H9 (cell line): ENCODE measurements at regions not wholly inside any gene's neighbourhood (a gene's known extent, or its start where the extent isn't known, plus 50 kb on each side); places are given as distances from the start of the nearest gene placed in this dataset.

Source experiments
- DNase-seq: peaks from one replicate; pipeline ENCODE4 v3.0.0-alpha.2; 2017
- H2AFZ ChIP-seq: one replicate; pipeline ENCODE4 v1.6.1; 2013; ENCODE audit warnings: mild to moderate bottlenecking, low read length, control low read depth, moderate library complexity
- H2AK5ac ChIP-seq: 2 replicates; pipeline ENCODE4 v1.6.1; 2013; ENCODE audit warnings: low read length, control low read depth, mixed read lengths; ENCODE audit not compliant: insufficient read length
- H2BK120ac ChIP-seq: one replicate; pipeline ENCODE4 v1.6.1; 2013; ENCODE audit warnings: low read depth, mild to moderate bottlenecking, low read length, control low read depth, inconsistent platforms; ENCODE audit not compliant: poor library complexity, severe bottlenecking
- H2BK12ac ChIP-seq: 2 replicates; pipeline ENCODE4 v1.6.1; 2013; ENCODE audit warnings: low read length, control low read depth, mixed read lengths, low read depth; ENCODE audit not compliant: insufficient read length
- H2BK15ac ChIP-seq: 2 replicates; pipeline ENCODE4 v1.6.1; 2013; ENCODE audit warnings: low read depth, low read length, control low read depth
- H2BK20ac ChIP-seq: one replicate; pipeline ENCODE4 v1.6.1; 2013; ENCODE audit warnings: low read depth, mild to moderate bottlenecking, low read length, control low read depth, inconsistent platforms; ENCODE audit not compliant: poor library complexity, severe bottlenecking
- H2BK5ac ChIP-seq: 2 replicates; pipeline ENCODE4 v1.6.1; 2013; ENCODE audit warnings: low read length, control low read depth, mixed read lengths; ENCODE audit not compliant: insufficient read length
- H3K14ac ChIP-seq: 2 replicates; pipeline ENCODE4 v1.6.1; 2013; ENCODE audit warnings: low read length, control low read depth; ENCODE audit not compliant: insufficient read depth
- H3K18ac ChIP-seq: 2 replicates; pipeline ENCODE4 v1.6.1; 2013; ENCODE audit warnings: low read depth, mild to moderate bottlenecking, mixed read lengths, low read length, control low read depth; ENCODE audit not compliant: insufficient read length
- H3K23ac ChIP-seq: 2 replicates; pipeline ENCODE4 v1.6.1; 2013; ENCODE audit warnings: low read length, control low read depth, mixed read lengths, low read depth; ENCODE audit not compliant: insufficient read length
- H3K23me2 ChIP-seq: 2 replicates; pipeline ENCODE4 v1.6.1; 2013; ENCODE audit warnings: low read depth, mild to moderate bottlenecking, mixed read lengths, low read length, control low read depth; ENCODE audit not compliant: insufficient read length, poor library complexity, severe bottlenecking
- H3K27ac ChIP-seq: 2 replicates; pipeline ENCODE4 v1.5.1; 2013; ENCODE audit warnings: low read length, control low read depth, mixed read lengths, low read depth; ENCODE audit not compliant: insufficient read length
- H3K27me3 ChIP-seq: 2 replicates; pipeline ENCODE4 v1.6.1; 2013; ENCODE audit warnings: low read length, control low read depth, inconsistent platforms; ENCODE audit not compliant: insufficient read depth
- H3K4ac ChIP-seq: 2 replicates; pipeline ENCODE4 v1.6.1; 2013; ENCODE audit warnings: low read depth, mild to moderate bottlenecking, control low read depth, inconsistent platforms, low read length, moderate library complexity
- H3K4me1 ChIP-seq: 2 replicates; pipeline ENCODE4 v1.6.1; 2013; ENCODE audit warnings: low read length, control low read depth, inconsistent platforms; ENCODE audit not compliant: insufficient read depth
- H3K4me2 ChIP-seq: 2 replicates; pipeline ENCODE4 v1.6.1; 2013; ENCODE audit warnings: low read length, control low read depth, mixed read lengths; ENCODE audit not compliant: insufficient read length, insufficient read depth
- H3K56ac ChIP-seq: 2 replicates; pipeline ENCODE4 v1.6.1; 2013; ENCODE audit warnings: low read depth, mild to moderate bottlenecking, mixed read lengths, low read length, control low read depth; ENCODE audit not compliant: insufficient read length
- H3K79me1 ChIP-seq: 2 replicates; pipeline ENCODE4 v1.6.1; 2013; ENCODE audit warnings: low read depth, mild to moderate bottlenecking, moderate library complexity, low read length, control low read depth, inconsistent platforms; ENCODE audit not compliant: insufficient read depth, poor library complexity, severe bottlenecking
- H3K79me2 ChIP-seq: 2 replicates; pipeline ENCODE4 v1.6.1; 2013; ENCODE audit warnings: low read length, control low read depth, inconsistent platforms; ENCODE audit not compliant: insufficient read depth
- H3K9ac ChIP-seq: 2 replicates; pipeline ENCODE4 v1.6.1; 2013; ENCODE audit warnings: low read length, control low read depth, mixed read lengths; ENCODE audit not compliant: insufficient read length; ENCODE audit errors: extremely low read depth
- H3K9me3 ChIP-seq: one replicate; pipeline ENCODE4 v1.6.1; 2013; ENCODE audit warnings: low read depth, low read length, inconsistent platforms; ENCODE audit not compliant: control insufficient read depth
- H3T11ph ChIP-seq: one replicate; pipeline ENCODE4 v1.6.1; 2013; ENCODE audit warnings: mild to moderate bottlenecking, low read length, control low read depth, inconsistent platforms
- H4K20me1 ChIP-seq: one replicate; pipeline ENCODE4 v1.6.1; 2013; ENCODE audit not compliant: control insufficient read depth, insufficient read length, insufficient read depth
- H4K5ac ChIP-seq: 2 replicates; pipeline ENCODE4 v1.6.1; 2013; ENCODE audit warnings: low read depth, mild to moderate bottlenecking, mixed read lengths, low read length, control low read depth; ENCODE audit not compliant: insufficient read length
- H4K8ac ChIP-seq: replicated peaks from 2 replicates; pipeline ENCODE4 v1.6.1; 2013; ENCODE audit warnings: low read length, control low read depth, mixed read lengths, low read depth; ENCODE audit not compliant: insufficient read length
- H4K91ac ChIP-seq: 2 replicates; pipeline ENCODE4 v1.6.1; 2013; ENCODE audit warnings: low read depth, mild to moderate bottlenecking, moderate library complexity, mixed read lengths, low read length, control low read depth; ENCODE audit not compliant: insufficient read length
- H3K27ac Mint-ChIP-seq, 3 experiments: 2 replicates in 2 of 3; 3 replicates in 1 of 3; pipeline ENCODE4 v1.8.0; 2020 to 2021; ENCODE audit warnings: mixed read lengths in 3 of 3, mild to moderate bottlenecking in 1 of 3, moderate library complexity in 1 of 3
- H3K27me3 Mint-ChIP-seq: 2 replicates; pipeline ENCODE4 v1.8.0; 2021; ENCODE audit warnings: low read depth, mild to moderate bottlenecking, moderate library complexity, mixed read lengths
- H3K36me3 Mint-ChIP-seq, 3 experiments: 2 replicates in 2 of 3; 3 replicates in 1 of 3; pipeline ENCODE4 v1.8.0; 2020 to 2021; ENCODE audit warnings: low read depth in 3 of 3, mixed read lengths in 3 of 3; ENCODE audit not compliant: insufficient read depth in 1 of 3
- H3K4me1 Mint-ChIP-seq, 2 experiments: 2 replicates each; pipeline ENCODE4 v1.8.0; 2020; ENCODE audit warnings: mixed read lengths in 2 of 2
- H3K4me3 Mint-ChIP-seq, 2 experiments: 2 replicates in 1 of 2; 3 replicates in 1 of 2; pipeline ENCODE4 v1.8.0; 2020 to 2021; ENCODE audit warnings: mild to moderate bottlenecking in 2 of 2, mixed read lengths in 2 of 2, moderate library complexity in 1 of 2
- H3K9me3 Mint-ChIP-seq, 2 experiments: 2 replicates in 1 of 2; 3 replicates in 1 of 2; pipeline ENCODE4 v1.8.0; 2020; ENCODE audit warnings: mild to moderate bottlenecking in 2 of 2, mixed read lengths in 2 of 2, moderate library complexity in 1 of 2
- WGBS: extraction: QIAGEN DNeasy Blood & Tissue Kit; methylation state at CpG from one replicate; pipeline ENCODE4 v1.1.7; 2013; ENCODE audit warnings: missing lambda C conversion rate, low lambda C conversion rate, mixed read lengths; ENCODE audit not compliant: insufficient read length; ENCODE audit errors: extremely low coverage; 5-methylcytosine and 5-hydroxymethylcytosine counted together
- TF ChIP-seq, protein P1 (sequence below): fragments of 200-600 bp; sonication (generic); conservative IDR thresholded peaks from 3 replicates; pipeline ENCODE4 v1.8.0; 2021; ENCODE audit warnings: antibody characterized with exemption, mild to moderate bottlenecking

DNA sequence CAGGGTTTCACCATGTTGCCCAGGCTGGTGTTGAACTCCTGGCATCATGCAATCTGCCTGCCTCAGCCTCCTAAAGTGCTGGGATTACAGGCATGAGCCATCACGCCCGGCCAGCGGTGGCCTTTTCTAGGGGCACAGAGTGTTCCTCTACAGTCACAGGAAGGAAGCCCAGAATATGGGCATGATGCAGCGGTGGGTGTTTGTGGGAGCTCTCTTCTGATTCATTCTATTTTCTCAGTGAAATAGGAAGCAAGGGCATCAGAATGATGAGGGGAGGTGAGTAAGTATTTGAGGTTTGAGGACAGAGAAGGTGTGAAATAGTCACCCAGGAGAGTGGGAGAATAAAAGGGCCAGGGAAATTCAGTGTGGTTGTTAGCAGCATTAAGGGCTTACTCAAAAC is 70.3 kb upstream of the PSME4 start:
- TF ChIP-seq, protein P1, sequence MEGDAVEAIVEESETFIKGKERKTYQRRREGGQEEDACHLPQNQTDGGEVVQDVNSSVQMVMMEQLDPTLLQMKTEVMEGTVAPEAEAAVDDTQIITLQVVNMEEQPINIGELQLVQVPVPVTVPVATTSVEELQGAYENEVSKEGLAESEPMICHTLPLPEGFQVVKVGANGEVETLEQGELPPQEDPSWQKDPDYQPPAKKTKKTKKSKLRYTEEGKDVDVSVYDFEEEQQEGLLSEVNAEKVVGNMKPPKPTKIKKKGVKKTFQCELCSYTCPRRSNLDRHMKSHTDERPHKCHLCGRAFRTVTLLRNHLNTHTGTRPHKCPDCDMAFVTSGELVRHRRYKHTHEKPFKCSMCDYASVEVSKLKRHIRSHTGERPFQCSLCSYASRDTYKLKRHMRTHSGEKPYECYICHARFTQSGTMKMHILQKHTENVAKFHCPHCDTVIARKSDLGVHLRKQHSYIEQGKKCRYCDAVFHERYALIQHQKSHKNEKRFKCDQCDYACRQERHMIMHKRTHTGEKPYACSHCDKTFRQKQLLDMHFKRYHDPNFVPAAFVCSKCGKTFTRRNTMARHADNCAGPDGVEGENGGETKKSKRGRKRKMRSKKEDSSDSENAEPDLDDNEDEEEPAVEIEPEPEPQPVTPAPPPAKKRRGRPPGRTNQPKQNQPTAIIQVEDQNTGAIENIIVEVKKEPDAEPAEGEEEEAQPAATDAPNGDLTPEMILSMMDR = no peak
- Histone ChIP-seq H3K79me2 (no peaks in the 10 kb centered on the region), H2BK15ac (no peak overlapping the region), H4K20me1 (no peaks in the 10 kb centered on the region), H2BK20ac (no peak overlapping the region), H3T11ph (no peak overlapping the region), H3K4me1 (no peaks in the 10 kb centered on the region), H3K23ac (no peak overlapping the region), H3K18ac (no peak overlapping the region), H2AK5ac (no peak overlapping the region), H3K4me2 (no peak overlapping the region), H2BK5ac (no peak overlapping the region), H4K8ac (no peak overlapping the region), H3K14ac (no peak overlapping the region), H2AFZ (no peak overlapping the region), H3K9me3 (no peaks in the 10 kb centered on the region), H3K27ac (no peak overlapping the region), H3K27me3 (no peaks in the 10 kb centered on the region), H3K23me2 (no peaks in the 10 kb centered on the region), H4K5ac (no peak overlapping the region), H4K91ac (no peak overlapping the region), H3K9ac (no peak overlapping the region), H2BK12ac (no peak overlapping the region), H3K4ac (no peak overlapping the region), H3K56ac (no peak overlapping the region), H2BK120ac (no peak overlapping the region), H3K79me1 (no peaks in the 10 kb centered on the region)
- peaks cover 6 to 7% (median 6%) of the 10 kb centered on the region in 3 experiments; a peak in 4 of 7 replicates for H3K36me3 Mint-ChIP-seq
- no peak for DNase-seq
- H3K4me1 Mint-ChIP-seq = no peaks in the 10 kb centered on the region
- H3K27ac Mint-ChIP-seq = no peak overlapping the region
- WGBS = no CpG with 5 or more reads among the region's 4 CpGs
- H3K9me3 Mint-ChIP-seq = peaks cover 5 to 13% of the 10 kb centered on the region in 2 experiments
- no peak overlapping the region for H3K4me3 Mint-ChIP-seq
- H3K27me3 Mint-ChIP-seq = no peaks in the 10 kb centered on the region; the same call in 1 of the 2 replicates
